ENCODE measurements at regions not wholly inside any gene's neighbourhood (a gene's known extent, or its start where the extent isn't known, plus 50 kb on each side); places are given as distances from the start of the nearest gene placed in this dataset.

DNA sequence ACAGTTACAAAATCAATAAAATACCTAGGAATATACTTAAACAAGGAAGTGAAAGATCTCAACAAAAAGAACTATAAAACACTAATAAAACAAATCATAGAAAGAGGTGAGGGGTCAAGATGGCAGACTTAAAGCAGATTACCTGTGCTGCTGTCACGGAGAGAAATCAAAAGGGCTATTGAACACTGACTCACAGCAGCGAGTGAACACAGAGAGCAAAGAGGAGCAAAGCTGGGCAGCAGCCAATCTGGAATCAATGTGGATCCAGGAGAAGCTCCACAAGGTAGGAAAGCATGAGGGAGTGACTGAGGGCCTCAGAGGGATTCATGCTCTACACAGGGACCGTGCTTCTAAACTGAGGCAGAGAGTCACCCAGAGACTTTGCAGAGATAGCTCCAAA, 562.0 kb upstream of the SEMA3D start:
- Histone ChIP-seq H3K27me3 (peaks cover 0 to 3% (median 0%) of the 10 kb centered on the region in 7 donors), H3K4me3 (no peak overlapping the region), H3K4me1 (no peaks in the 10 kb centered on the region), H3K27ac (no peak overlapping the region), H3K9me3 (peaks cover 0 to 29% (median 7%) of the 10 kb centered on the region in 11 donors), H3K36me3 (no peaks in the 10 kb centered on the region)
- 86 to 87% methylated on average over 3 of the region's 3 CpGs for whole genome bisulfite sequencing, 2 donors
- intact Hi-C loops (cut with DNase I): no loop called here
- ATAC-seq (no peak), DNase-seq (no peak)
- TF ChIP-seq, protein P1, sequence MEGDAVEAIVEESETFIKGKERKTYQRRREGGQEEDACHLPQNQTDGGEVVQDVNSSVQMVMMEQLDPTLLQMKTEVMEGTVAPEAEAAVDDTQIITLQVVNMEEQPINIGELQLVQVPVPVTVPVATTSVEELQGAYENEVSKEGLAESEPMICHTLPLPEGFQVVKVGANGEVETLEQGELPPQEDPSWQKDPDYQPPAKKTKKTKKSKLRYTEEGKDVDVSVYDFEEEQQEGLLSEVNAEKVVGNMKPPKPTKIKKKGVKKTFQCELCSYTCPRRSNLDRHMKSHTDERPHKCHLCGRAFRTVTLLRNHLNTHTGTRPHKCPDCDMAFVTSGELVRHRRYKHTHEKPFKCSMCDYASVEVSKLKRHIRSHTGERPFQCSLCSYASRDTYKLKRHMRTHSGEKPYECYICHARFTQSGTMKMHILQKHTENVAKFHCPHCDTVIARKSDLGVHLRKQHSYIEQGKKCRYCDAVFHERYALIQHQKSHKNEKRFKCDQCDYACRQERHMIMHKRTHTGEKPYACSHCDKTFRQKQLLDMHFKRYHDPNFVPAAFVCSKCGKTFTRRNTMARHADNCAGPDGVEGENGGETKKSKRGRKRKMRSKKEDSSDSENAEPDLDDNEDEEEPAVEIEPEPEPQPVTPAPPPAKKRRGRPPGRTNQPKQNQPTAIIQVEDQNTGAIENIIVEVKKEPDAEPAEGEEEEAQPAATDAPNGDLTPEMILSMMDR (IDR thresholded peaks at IDR 0.05): no peak

DNA sequence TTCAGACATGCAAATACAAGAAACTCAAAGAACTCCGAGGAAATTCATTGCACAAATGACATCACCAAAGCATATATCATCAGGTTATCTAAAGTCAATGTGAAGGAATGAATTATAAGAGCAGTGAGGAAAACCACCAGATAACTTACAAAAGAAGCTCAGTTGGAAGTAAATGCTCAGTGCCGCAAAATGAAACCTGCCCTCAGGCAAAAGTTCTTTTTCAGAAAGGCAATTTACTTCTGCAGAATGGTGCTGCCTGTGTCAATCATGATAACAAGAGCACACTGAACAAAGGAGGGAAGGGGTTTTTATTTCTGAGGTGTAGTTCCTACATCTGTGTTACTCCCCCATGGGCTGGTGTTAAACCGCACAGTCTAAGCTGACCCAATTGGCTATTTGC, 550.6 kb upstream of the SEMA3D start:
- DNase-seq (no peak), ATAC-seq (no peak)
- no peak overlapping the region for H3K27ac ChIP-seq
- no peaks in the 10 kb centered on the region for H3K27me3 ChIP-seq
- H3K9me3 ChIP-seq: peaks cover 0 to 26% (median 2%) of the 10 kb centered on the region in 11 donors
- 90 to 95% methylated on average over 3 of the region's 3 CpGs for WGBS, 2 donors
- H3K4me1 ChIP-seq: no peaks in the 10 kb centered on the region
- intact Hi-C loops (cut with DNase I): no loop called here
- no peaks in the 10 kb centered on the region for H3K36me3 ChIP-seq
- TF ChIP-seq, protein P1 (IDR thresholded peaks at IDR 0.05): no peak
- H3K4me3 ChIP-seq: no peak overlapping the region

DNA sequence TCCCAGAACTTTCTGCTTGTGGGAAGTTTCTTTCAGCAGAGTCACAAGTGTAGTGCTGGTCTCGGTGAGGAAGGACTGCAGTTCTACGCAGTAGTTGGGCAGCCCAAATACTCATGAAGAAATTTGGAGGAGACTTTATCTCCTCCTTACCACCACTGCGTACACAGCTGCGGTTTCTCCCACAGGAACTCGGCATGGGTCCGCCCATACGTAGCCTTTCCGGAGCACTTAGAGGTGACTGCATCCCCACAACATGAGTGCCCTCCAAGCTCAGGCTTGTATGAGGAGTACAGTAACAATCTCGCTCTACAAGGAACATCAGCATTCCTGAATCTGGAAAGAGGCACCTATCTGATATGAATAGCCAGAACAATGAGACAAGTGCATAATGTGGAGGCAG, 549.2 kb upstream of the SEMA3D start:
- intact Hi-C loops (cut with DNase I): no loop called here
- Histone ChIP-seq H3K4me1 (no peaks in the 10 kb centered on the region), H3K36me3 (no peaks in the 10 kb centered on the region), H3K4me3 (no peak overlapping the region), H3K27ac (no peak overlapping the region), H3K9me3 (peaks cover 0 to 33% (median 2%) of the 10 kb centered on the region in 11 donors), H3K27me3 (no peaks in the 10 kb centered on the region)
- no peak for ATAC-seq
- no peak for DNase-seq
- WGBS, 2 donors: 87 to 89% methylated on average over 9 of the region's 9 CpGs
- TF ChIP-seq, protein P1 (IDR thresholded peaks at IDR 0.05): no peak

DNA sequence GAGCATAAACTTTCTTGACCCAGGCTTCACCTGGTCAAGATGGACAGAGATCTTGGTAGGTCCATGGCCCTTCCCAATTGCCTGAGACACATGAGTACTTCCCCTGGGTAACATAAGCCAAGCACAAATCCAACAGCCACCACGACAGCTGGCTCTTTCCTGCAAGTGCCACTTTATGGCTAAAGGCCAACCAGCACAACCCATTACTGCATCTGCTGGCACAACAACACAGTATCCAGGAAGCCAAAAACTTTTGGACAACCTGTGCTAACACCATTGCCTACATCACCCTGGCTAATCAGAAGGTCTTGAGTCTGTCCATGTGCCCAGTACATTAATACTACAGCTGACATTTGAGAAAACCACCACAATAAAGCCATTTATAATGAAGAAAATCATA, 548.0 kb upstream of the SEMA3D start:
- H3K27me3 ChIP-seq: no peaks in the 10 kb centered on the region
- peaks cover 0 to 34% (median 2%) of the 10 kb centered on the region in 11 donors for H3K9me3 ChIP-seq
- H3K4me3 ChIP-seq: no peak overlapping the region
- no peaks in the 10 kb centered on the region for H3K4me1 ChIP-seq
- H3K27ac ChIP-seq: no peak overlapping the region
- TF ChIP-seq, protein P1 (IDR thresholded peaks at IDR 0.05): no peak
- 49 to 67% methylated on average over 1 of the region's 1 CpG for WGBS, 2 donors
- DNase-seq: no peak
- intact Hi-C loops (cut with DNase I): no loop called here
- H3K36me3 ChIP-seq: no peaks in the 10 kb centered on the region
- no peak for ATAC-seq
